Amniotic stem cell (primary cell): ENCODE measurements at regions not wholly inside any gene's neighbourhood (a gene's known extent, or its start where the extent isn't known, plus 50 kb on each side); places are given as distances from the start of the nearest gene placed in this dataset.

Source experiments
- DNase-seq: peaks from one replicate; lab custom pipeline; 2025; lab: John Stamatoyannopoulos, UW

DNA sequence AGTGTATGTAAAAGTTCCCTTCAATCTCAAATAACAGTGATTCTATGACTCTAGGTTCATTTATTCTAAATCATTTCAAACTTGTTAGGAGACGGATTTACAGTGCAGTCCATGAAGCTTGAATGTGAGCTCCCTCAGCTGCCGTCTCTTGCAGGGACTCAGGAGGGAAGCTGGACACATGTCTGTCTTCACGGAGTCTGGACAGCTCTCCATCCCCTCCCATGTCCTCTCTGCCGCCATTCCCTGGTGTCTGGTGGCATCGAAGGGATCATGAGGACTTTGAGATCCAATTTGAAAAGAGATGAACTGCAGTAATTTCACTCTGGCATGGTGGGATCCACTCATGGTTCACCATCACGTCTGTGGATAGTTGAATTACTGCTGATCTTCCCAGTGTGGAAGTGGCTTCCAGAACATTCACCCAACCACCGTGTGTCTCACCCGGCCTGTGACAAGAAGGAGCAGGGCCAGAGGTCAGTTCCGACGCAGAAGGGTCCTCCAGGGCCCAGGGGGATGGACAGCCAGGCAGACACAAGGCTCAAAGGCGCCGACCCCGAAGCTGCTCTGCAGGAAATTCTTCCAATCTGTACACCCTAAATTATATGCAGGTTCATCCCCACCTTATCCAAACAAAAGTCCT, 370.1 kb downstream of the THBS2 start:
- no peak for DNase-seq

DNA sequence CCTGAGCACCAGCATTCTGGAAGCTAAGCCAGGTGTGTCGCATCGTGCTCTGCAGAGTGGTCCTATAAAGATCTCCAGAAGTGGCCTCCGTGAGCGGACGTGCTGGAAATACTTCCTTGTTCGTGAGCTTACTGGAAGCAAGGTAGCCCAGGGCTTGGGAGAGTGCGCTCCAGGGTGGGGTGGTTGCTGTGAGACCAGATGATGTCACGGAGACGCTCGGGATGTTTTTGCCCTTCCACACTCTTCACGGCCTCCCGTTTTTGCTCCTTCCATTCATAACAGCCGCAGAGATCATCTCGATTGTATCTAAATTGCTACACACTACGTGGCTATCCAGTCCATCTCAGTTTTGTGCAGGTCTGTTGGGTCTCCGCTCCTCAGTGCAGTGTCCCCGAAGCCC, 373.4 kb downstream of the THBS2 start:
- no peak for DNase-seq

- no peak for DNase-seq
Observed at GRCh38 chr6:168877821-168878282, 375.8 kb downstream of the THBS2 start.

- no peak for DNase-seq
Observed at GRCh38 chr6:168876956-168877355, 376.7 kb downstream of the THBS2 start.

GRCh38 chr6:168875811-168876576, 377.7 kb downstream of the THBS2 start:
- DNase-seq, result no peak

DNA sequence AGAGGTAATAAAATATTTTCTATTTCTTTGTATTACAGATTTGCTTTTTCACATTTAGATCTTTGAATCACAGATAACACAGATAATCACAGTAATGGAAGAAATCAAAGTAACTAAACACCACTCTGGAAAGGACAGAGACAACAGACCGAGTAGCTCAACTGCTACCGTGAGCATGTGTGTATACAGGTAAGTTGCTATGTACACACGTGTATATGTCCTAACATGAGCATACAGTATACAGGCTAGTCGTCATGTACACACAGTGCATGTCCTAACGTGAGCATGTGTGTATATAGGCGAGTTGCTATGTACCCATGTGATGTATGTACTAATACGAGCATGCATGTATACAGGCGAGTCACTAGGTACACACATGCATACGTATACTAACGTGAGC, 379.0 kb downstream of the THBS2 start:
- no peak for DNase-seq

GRCh38 chr6:168873278-168874190, 380.1 kb downstream of the THBS2 start:
- DNase-seq, result no peak

DNA sequence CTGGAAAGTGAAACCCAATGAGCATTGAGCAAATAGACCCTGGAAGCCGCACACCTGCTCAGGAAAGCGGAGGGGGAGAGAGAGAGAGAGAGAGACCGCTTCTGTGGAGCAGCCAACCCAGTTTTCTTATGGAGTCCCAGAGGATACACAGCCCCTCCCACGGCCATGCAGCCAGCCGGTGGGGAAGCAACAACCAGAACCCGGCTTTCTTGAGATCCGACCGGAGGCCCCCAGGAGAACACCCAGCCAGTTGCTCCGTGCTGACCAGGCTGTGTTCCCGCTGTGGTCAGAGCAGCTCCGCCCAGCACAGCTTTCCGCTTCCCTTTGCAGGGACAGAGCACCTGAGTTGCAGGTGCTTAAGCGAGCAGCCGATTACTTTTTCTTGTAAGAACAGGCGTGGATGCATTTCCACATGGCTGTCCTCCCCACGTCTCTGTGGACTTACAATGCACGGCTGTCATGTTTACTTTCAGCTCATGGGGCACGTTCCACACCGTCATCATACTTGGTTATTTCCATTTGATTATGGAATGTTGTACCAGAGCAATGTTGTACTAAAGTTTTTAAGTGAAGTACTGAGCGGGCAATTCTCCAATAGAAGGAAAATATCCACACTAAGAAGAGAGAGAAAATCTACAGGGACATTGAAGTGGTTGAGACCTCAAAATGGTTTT, 381.9 kb downstream of the THBS2 start:
- no peak for DNase-seq

GRCh38 chr6:168870982-168871381, 382.7 kb downstream of the THBS2 start:
- DNase-seq, result no peak

- no peak for DNase-seq
Observed at GRCh38 chr6:168867247-168868102, 386.2 kb downstream of the THBS2 start.

- DNase-seq, result no peak
Observed at GRCh38 chr6:168866534-168866933, 387.1 kb downstream of the THBS2 start.

DNA sequence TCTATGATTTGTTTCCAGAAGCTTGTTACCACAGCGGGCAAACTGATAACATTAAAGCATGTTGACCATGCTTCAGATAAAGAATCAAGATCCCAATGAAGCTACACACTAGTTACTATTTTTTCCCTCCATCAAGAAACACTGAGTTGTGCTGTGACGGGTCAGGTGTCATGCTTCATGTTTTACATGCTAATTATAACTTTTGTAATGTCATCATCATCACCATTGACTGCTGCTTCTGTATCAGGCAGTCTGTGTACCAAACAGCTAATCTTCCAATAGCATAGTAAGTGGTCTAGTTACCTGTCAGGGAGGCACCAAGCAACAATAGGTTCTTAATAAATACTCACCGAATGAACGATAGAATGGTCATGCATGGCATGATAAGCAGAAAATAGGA, 388.1 kb downstream of the THBS2 start:
- DNase-seq, result no peak

GRCh38 chr6:168864541-168865460, 388.8 kb downstream of the THBS2 start:
- DNase-seq, result no peak

DNA sequence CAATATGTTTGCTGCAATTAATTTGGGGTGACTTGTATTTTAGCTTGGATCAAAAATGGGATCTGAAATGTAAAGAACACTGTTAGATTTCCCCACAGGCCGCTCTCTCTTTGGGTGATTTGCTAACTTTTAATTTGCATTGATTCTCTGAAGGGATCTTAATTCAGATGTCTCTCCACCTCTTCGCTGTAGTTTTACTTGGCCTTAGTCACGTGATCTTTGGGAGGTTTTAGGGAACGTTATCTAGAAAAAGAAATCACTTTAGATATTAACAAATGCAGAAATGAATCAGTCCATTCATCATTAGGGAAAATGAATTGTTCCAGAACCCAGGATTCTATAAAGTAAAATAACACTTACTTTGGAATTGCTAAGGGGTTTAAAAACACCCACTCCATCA, 390.2 kb downstream of the THBS2 start:
- no peak for DNase-seq

GRCh38 chr6:168862346-168862980, 391.2 kb downstream of the THBS2 start:
- DNase-seq, result no peak

DNA sequence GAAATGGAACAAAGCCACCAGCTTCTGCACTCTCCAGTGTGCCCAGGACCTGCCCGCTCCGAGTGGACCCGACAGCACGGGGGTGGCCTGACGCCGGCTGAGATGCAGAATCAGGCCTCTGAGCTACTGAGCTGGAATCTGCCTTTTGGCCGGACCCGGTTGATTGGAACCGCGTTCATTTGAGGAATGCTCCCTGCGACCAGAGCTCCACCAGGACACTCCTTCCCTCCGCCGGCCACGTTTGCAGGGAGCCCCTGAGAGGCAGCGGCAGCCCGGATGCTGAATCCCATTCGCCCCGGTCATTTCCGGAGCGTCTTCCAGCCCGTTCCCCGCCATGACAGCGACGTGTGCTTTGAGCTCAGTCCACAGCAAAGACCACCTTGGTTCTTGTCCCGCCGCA, 392.7 kb downstream of the THBS2 start:
- DNase-seq, result no peak

DNA sequence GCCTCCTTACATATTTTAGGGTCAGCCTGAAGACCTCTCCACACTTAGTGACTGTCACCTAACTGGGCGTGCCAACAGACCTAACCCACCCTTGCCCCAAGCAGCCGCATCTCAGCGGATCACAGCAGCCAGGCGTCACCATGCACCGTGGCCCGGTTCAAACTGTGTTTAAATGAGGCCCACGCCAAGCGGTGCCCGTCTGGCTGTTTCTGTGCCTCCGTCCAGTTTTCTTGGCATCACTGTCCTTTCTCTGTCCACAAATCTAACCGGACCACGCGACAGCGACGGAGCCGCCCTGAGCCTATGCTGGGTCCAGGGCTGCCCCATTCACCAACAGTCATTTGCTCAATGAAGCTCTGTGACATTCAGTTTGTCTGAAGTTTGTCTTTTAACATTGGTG, 393.3 kb downstream of the THBS2 start:
- DNase-seq, result no peak

DNA sequence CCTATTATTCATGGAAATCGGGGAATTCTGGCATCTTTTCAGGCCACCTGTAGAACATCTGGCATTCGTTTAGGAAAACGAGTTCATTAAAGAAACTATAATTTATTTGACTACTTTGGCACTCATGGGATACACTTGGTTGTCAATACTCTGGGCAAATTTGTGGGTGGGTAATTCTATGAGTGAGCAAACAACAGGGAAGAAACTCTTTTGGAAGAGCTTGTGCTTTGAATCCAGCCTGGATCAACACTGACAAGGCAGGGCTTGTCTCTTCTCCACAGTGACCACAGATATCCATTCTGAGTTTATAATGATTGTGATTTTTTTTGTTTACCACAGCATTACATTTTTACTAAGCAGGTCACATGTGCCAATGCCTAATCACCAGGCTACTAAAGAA, 394.7 kb downstream of the THBS2 start:
- no peak for DNase-seq

- no peak for DNase-seq
Observed at GRCh38 chr6:168856914-168857313, 396.7 kb downstream of the THBS2 start.
